ENCODE measurements at regions not wholly inside any gene's neighbourhood (a gene's known extent, or its start where the extent isn't known, plus 50 kb on each side); places are given as distances from the start of the nearest gene placed in this dataset.

DNA sequence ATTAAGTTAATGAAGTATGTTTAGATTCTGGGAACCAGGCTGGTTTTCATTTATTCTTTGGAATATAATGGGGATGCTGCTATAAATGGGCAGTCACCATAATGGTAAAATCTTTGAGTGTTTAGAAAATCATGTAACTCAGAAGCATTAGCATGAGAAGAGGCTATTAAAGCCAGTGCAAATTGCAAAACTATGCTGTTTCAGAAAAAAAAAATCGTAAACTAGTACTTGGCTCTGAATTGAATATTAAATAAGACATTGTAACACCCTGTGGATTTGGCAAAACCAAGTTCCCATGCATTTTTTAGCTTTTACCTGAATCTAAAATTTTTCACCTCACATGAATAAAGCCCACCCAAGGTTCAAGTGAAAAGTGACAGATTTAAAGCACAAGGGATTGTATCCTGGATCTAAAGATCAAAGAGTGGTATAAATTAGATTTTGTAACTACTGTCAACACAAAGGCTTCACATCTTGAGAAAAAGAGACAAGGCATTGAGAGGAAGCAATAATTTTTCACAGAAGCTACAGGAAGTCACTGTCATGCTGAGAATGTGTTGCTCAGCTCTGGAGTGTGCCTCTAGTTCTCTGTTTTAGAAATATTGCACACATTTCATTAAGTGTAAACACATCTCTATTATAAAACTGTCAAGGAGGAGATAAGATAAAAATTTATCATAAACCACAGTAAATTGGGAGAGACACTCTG, 142.2 kb downstream of the ABCA8 start:
- DNase-seq = no peak

- DNase-seq = no peak
Measured at GRCh38 chr17:68809148-68809547, 146.0 kb downstream of the ABCA8 start.

DNA sequence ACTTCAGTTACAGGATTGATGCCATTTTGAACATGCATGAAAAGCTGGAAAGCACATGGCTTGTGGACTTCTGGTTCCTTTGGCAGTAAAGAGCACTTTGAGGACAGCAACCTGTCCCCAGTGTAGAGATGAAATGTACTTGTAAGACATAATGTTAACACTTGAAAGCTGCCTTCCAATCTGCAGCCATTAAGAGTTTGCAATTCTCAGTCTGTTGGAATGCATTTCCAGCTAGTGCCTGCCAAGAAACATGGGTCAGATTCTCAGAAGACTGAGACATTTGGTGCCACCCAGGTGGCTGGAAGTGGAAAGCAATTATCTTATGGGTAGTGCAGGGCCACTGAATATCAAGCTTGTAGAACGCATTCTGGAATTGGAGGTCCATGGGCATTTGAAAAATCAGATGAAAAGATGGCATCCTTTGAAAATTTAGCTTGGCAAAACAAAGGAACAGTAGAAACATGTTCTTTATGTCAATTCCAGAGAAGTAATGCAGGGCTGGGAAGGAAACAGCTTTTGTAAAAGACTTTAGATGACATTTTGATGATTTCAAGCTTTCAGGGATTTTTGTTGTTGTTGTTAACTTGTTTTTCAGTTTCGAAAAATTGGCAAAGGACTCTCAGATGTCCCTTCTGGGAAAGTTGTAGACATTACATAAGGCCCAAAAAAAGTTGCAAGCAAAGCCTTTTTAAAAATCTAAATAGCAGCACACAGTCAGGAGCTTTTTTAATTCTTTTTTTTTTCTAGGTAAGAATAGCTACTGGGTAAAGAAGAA, 147.0 kb downstream of the ABCA8 start:
- no peak for DNase-seq

GRCh38 chr17:68805609-68806008, 149.6 kb downstream of the ABCA8 start:
- no peak for DNase-seq

DNA sequence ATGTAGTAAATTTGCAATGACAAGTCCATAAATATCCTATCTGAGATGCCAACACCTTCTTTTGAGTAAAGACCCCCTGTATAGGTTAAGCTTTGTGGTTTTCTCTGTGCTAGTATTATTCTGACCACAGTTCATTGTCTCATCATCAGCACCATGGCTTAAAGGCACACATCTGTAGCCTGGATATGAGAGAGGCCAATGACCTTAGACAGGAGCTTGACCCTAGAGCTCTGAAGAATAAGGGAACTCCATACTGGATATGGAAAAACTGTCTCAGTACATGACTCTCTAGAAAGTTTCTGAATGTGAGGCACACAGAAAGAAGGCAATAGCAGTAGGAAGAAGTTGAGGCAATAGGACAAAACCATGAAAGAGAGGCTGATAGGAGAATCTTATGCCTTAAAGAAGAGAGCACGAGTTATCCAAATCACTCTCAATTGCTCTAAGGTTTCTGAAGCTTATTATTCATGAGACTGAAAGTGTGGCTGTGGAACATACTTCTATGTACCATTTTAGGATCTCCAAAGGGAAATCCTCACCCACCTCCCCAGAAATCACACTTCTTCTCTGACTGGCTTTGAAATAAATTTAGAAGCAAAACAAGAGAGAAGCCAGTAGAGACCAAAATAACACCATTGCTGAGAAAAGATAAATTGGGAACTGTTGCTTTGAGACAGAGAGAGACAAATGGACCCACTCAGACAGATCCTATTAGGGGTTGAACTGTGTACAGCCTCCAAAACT, 150.2 kb downstream of the ABCA8 start:
- DNase-seq = no peak

GRCh38 chr17:68803164-68803929, 151.8 kb downstream of the ABCA8 start:
- no peak for DNase-seq

- DNase-seq = no peak
Measured at GRCh38 chr17:68801335-68802247, 153.6 kb downstream of the ABCA8 start.

DNA sequence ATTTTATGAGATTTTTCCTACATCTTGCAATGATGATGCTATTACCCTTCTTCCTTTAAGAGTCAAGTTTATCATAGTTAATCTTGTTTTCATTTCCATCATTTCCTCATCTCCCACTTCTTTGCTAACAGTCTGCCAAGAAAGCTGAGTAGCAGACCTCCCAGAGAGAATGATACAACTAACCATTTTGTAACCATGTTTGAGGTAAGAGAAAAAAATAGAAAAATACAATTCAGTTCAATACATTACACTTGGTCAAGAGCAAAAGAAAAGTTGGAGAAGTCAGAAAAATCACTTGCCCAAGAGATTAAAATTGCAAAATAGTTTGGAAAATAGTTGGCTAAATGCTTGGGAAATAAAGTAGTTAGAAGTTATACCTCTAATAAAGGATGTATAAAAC, 154.4 kb downstream of the ABCA8 start:
- DNase-seq = no peak

GRCh38 chr17:68794636-68795434, 160.4 kb downstream of the ABCA8 start:
- no peak for DNase-seq

DNA sequence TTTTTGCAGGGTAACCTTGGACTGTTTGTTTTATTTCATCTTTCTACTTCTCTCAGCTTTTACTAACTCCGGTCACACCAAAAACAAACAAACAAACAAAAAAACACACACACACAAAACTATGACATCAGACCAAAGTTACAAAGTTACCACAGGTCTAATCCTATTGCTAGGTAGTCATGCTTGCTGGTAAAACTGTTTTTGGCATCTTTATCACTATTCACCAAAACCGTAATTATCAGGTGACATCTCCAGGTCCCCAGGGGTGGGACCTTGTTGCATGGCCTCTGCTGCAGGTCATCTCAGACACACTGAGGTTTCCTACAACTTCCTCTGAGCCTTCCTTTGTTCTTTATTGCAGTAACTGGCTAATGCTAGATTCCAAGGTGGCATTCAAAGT, 162.3 kb downstream of the ABCA8 start:
- DNase-seq = no peak

DNA sequence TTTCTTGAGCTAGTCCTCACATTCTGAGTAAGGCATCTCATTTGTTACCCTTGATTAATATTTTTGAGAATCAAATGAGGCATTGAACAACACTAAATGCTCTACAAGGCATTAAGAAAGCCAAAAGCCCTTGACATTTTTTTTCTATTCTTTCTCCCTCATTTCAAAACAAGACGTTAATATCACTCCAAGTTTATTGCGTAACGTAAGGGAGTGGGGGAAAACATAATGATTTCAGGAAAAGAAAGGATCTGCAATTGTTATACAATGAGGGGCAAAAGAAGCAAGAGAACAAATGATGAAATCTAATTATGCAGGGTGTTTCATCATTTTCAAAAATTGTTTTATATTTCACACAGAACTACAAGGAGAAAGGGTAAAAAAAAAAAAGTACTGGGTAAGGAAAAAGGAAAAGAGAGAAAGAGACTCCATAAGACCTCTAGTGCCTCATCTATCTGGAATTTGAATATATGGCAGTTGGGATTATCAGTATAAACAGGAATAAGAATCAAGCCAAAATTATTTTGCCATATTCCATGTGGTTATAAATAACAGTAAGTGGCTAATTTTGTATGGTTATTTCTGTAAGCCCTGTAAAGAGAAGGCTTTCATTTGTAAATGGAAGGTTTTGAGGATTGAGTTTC, 163.0 kb downstream of the ABCA8 start:
- no peak for DNase-seq

DNA sequence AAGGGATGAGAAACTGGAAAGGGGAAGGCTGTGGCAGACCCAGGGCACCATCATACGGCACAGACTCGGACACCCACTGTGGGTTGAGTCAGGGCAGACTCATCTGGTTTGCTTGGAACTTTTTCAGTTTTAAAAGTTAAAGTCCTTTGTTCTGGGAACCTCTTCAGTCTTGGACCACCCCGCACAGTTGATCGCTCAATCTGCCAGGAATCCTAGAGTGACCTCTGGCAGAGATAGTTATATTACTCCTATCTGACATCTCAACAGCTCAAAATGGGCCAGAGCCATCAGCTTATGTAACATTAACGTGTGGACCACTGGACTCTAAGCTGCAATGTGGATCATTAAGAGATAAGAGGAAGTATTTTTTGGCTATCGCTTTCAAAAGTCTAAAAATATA, 164.3 kb downstream of the ABCA8 start:
- DNase-seq = no peak

GRCh38 chr17:68790492-68790891, 164.7 kb downstream of the ABCA8 start:
- DNase-seq = no peak

- no peak for DNase-seq
Measured at GRCh38 chr17:68789203-68789962, 165.8 kb downstream of the ABCA8 start.

GRCh38 chr17:68785565-68786486, 169.4 kb downstream of the ABCA8 start:
- no peak for DNase-seq

DNA sequence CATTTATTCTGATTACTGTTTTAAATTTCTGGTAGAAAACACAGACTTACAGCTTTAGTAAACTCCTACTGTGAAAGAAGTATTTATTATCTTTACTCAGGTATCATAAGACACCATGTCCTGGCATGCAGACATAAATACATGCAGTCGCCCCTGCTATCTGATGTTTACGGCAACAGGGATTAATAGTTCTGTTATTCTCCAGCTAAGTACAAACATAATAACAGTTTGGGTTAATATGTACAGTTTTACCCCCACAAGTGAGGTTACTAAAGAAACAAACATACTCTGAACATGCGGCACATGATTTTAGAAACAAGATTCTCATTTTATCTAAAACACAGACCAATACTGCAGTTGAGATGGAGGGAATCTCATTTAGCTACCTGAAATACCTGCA, 170.8 kb downstream of the ABCA8 start:
- no peak for DNase-seq

GRCh38 chr17:68783861-68784260, 171.3 kb downstream of the ABCA8 start:
- no peak for DNase-seq

DNA sequence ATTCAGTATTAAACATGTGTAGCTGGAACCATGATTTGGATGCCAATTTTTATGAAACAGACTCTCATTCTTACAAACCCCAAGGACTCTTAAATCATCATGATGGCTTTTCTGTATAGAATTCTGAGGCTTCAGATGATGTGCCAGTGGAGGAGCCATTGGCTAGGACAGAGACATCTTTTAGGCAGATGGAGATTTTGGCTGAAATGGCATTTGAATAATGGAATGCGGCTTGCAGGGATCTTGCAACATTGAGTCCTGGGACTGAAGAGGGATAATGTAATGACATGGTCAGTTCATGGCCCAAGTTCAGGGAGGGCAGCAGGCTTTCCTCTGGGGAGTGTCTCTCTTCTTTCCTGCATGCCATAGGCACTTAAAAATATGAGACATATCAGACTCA, 172.4 kb downstream of the ABCA8 start:
- DNase-seq = no peak

DNA sequence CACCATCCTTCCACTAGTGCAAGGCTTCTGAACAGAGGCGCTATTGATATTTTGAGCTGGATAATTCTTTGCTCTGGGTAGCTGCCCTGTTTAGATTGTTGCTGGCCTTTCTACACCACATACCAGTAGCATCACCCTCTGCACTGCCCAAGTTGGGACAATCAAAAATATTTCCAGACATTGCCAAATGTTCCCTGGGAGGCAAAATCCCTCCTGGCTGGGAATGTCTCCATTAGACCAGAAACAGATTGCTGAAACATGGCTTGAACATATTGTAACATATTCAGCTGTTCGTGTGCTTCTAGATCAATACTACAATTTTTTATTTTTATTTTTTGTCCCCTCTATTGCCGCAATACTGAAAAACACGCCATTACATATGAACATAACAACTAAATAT, 174.6 kb downstream of the ABCA8 start:
- DNase-seq = no peak

Data from right forelimb (tissue), 1 donor.